Activated CD4-positive, alpha-beta T cell treated with anti-CD3 and anti-CD28 coated beads, Interleukin-10, Interleukin-2, amounts not matched to agents 100 ng/mL and 50 ng/mL, durations not matched to agents 16 hours and 8 hours (primary cell): ENCODE measurements at regions not wholly inside any gene's neighbourhood (a gene's known extent, or its start where the extent isn't known, plus 50 kb on each side); places are given as distances from the start of the nearest gene placed in this dataset.

Source experiments
- DNase-seq: peaks from one replicate; pipeline ENCODE4 v3.0.0-alpha.2; 2020

- DNase-seq = no peak
Observed at GRCh38 chr1:163758977-163759670, 437.4 kb downstream of the NUF2 start.

GRCh38 chr1:163761898-163762297 lies 440.1 kb downstream of the NUF2 start:
- no peak for DNase-seq

GRCh38 chr1:163766257-163766918 lies 444.6 kb downstream of the NUF2 start:
- no peak for DNase-seq

- no peak for DNase-seq
Observed at GRCh38 chr1:163768576-163768975, 446.8 kb downstream of the NUF2 start.

GRCh38 chr1:163770265-163770664 lies 448.5 kb downstream of the NUF2 start:
- no peak for DNase-seq

GRCh38 chr1:163771637-163772036 lies 449.9 kb downstream of the NUF2 start:
- DNase-seq = no peak

GRCh38 chr1:163772246-163772645 lies 450.5 kb downstream of the NUF2 start:
- DNase-seq = no peak

GRCh38 chr1:163773396-163773795 lies 451.6 kb downstream of the NUF2 start:
- no peak for DNase-seq

- DNase-seq = no peak
Observed at GRCh38 chr1:163774401-163774945, 452.7 kb downstream of the NUF2 start.

- no peak for DNase-seq
Observed at GRCh38 chr1:163774978-163775620, 453.3 kb downstream of the NUF2 start.

GRCh38 chr1:163777205-163777604 lies 455.5 kb downstream of the NUF2 start:
- no peak for DNase-seq

GRCh38 chr1:163781146-163781545 lies 459.4 kb downstream of the NUF2 start:
- no peak for DNase-seq

GRCh38 chr1:163785868-163786405 lies 464.2 kb downstream of the NUF2 start:
- DNase-seq = no peak

- DNase-seq = no peak
Observed at GRCh38 chr1:163789911-163790310, 468.2 kb downstream of the NUF2 start.

- DNase-seq = no peak
Observed at GRCh38 chr1:163794551-163794950, 472.8 kb downstream of the NUF2 start.

GRCh38 chr1:163796394-163796821 lies 474.7 kb downstream of the NUF2 start:
- no peak for DNase-seq

GRCh38 chr1:163797816-163798215 lies 476.1 kb downstream of the NUF2 start:
- DNase-seq = no peak

- DNase-seq = no peak
Observed at GRCh38 chr1:163799190-163799805, 477.5 kb downstream of the NUF2 start.

- no peak for DNase-seq
Observed at GRCh38 chr1:163807331-163808049, 485.7 kb downstream of the NUF2 start.

- no peak for DNase-seq
Observed at GRCh38 chr1:163813251-163813650, 491.5 kb downstream of the NUF2 start.

- DNase-seq = no peak
Observed at GRCh38 chr1:163820226-163820625, 498.5 kb downstream of the NUF2 start.

GRCh38 chr1:163820766-163821165 lies 499.0 kb downstream of the NUF2 start:
- DNase-seq = no peak
